ENCODE measurements at regions not wholly inside any gene's neighbourhood (a gene's known extent, or its start where the extent isn't known, plus 50 kb on each side); places are given as distances from the start of the nearest gene placed in this dataset.

DNA sequence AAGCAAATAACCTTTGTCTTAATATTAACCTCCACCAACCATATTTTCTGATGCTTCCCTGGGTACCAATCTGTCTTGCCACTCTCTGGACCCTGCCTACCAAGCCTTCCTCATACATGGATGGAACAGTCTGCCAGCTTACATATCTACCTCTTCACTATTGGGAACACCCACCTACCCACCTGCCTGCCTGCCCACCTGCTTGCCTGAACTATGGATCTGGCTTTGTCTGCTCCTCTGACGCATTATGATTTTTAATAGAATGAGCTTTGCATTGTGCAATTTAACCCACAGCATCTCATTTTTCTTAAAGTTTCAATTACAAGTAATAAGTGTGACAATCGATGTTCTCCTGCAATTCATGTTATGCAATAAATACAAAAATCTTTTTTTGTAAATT, 137.9 kb upstream of the LSM8 start:
- Histone ChIP-seq H3K4me3 (ENCODE audit: low read length) (no peak overlapping the region), H3K9ac (ENCODE audit: low read length) (no peak overlapping the region), H3K27ac (ENCODE audit: low read length) (no peak overlapping the region), H3K4me2 (ENCODE audit: low read depth, low read length) (no peak overlapping the region), H4K20me1 (ENCODE audit: insufficient read depth, low read length) (no peaks in the 10 kb centered on the region), H3K9me3 (replicated peaks; ENCODE audit: insufficient read depth, low read length) (no peaks in the 10 kb centered on the region), H3K9me2 (replicated peaks; ENCODE audit: insufficient read depth, low read length) (no peaks in the 10 kb centered on the region), H2AFZ (ENCODE audit: low read length) (no peak overlapping the region), H3K36me3 (replicated peaks; ENCODE audit: insufficient read depth, low read length) (no peaks in the 10 kb centered on the region), H3K4me1 (ENCODE audit: low read length) (no peaks in the 10 kb centered on the region), H3F3A (ENCODE audit: insufficient read depth, low read length) (no peaks in the 10 kb centered on the region), H3K27me3 (replicated peaks; ENCODE audit: insufficient read depth, low read length) (no peaks in the 10 kb centered on the region), H3K79me2 (ENCODE audit: low read length) (no peaks in the 10 kb centered on the region)
- TF ChIP-seq, protein P1, sequence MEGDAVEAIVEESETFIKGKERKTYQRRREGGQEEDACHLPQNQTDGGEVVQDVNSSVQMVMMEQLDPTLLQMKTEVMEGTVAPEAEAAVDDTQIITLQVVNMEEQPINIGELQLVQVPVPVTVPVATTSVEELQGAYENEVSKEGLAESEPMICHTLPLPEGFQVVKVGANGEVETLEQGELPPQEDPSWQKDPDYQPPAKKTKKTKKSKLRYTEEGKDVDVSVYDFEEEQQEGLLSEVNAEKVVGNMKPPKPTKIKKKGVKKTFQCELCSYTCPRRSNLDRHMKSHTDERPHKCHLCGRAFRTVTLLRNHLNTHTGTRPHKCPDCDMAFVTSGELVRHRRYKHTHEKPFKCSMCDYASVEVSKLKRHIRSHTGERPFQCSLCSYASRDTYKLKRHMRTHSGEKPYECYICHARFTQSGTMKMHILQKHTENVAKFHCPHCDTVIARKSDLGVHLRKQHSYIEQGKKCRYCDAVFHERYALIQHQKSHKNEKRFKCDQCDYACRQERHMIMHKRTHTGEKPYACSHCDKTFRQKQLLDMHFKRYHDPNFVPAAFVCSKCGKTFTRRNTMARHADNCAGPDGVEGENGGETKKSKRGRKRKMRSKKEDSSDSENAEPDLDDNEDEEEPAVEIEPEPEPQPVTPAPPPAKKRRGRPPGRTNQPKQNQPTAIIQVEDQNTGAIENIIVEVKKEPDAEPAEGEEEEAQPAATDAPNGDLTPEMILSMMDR (IDR thresholded peaks at IDR 0.05; ENCODE audit: low read length) = no peak
- TF ChIP-seq EZH2 (optimal IDR thresholded peaks at IDR 0.05; ENCODE audit: low read depth, low read length) = no peak
- TF ChIP-seq EZH2phosphoT487 (IDR thresholded peaks at IDR 0.05; ENCODE audit: low read length) = no peak
- DNase-seq = no peak

DNA sequence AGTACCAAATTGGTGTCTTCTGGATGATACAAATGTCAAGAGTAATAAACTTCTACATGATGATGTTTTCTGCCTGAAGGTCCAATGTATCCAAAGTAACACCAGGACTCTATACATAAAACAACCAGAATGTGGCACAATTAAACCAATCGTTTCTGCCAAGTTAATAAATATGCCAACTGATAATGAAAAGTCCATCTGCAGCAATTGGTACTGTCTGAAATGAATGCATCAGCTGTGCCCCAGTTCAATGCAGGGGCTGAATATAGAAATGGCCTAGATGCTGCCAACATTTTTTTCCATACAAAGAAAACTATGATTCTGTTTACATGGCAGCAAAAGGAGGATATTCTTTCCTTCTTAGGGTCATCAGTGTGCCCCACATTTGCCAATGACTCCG, 137.2 kb upstream of the LSM8 start:
- no peak overlapping the region for H3K27ac ChIP-seq (ENCODE audit: low read length)
- H3K27me3 ChIP-seq (replicated peaks; ENCODE audit: insufficient read depth, low read length) = no peaks in the 10 kb centered on the region
- DNase-seq = no peak
- no peak overlapping the region for H3K4me2 ChIP-seq (ENCODE audit: low read depth, low read length)
- no peaks in the 10 kb centered on the region for H3K36me3 ChIP-seq (replicated peaks; ENCODE audit: insufficient read depth, low read length)
- no peaks in the 10 kb centered on the region for H3K4me1 ChIP-seq (ENCODE audit: low read length)
- H3F3A ChIP-seq (ENCODE audit: insufficient read depth, low read length) = no peaks in the 10 kb centered on the region
- no peaks in the 10 kb centered on the region for H4K20me1 ChIP-seq (ENCODE audit: insufficient read depth, low read length)
- no peak overlapping the region for H3K4me3 ChIP-seq (ENCODE audit: low read length)
- no peaks in the 10 kb centered on the region for H3K9me2 ChIP-seq (replicated peaks; ENCODE audit: insufficient read depth, low read length)
- H3K79me2 ChIP-seq (ENCODE audit: low read length) = no peaks in the 10 kb centered on the region
- H3K9me3 ChIP-seq (replicated peaks; ENCODE audit: insufficient read depth, low read length) = no peaks in the 10 kb centered on the region
- H3K9ac ChIP-seq (ENCODE audit: low read length) = no peak overlapping the region
- H2AFZ ChIP-seq (ENCODE audit: low read length) = no peak overlapping the region
- TF ChIP-seq, protein P1 (IDR thresholded peaks at IDR 0.05; ENCODE audit: low read length) = no peak
- TF ChIP-seq EZH2 (optimal IDR thresholded peaks at IDR 0.05; ENCODE audit: low read depth, low read length) (no peak), EZH2phosphoT487 (IDR thresholded peaks at IDR 0.05; ENCODE audit: low read length) (no peak)

DNA sequence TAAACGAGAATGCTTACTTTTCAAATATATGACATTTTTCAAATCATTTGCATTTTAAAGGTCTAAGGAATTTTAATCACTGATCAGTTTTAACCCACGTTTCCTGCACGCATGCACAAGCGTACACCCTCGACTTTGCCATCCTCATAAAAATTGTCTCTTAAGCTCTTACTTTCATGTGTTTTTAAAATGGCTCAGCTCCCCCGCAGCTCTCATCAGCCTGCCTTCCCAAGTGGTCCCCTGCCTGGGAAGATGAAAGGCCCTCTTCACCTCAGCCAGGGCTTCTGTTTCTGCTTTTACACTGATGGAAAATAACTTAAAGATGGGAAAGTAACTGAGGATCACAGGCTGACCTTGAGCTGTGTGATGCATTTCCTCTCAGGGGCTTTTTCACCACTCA, 131.6 kb upstream of the LSM8 start:
- no peaks in the 10 kb centered on the region for H3K27me3 ChIP-seq (replicated peaks; ENCODE audit: insufficient read depth, low read length)
- no peaks in the 10 kb centered on the region for H3K9me3 ChIP-seq (replicated peaks; ENCODE audit: insufficient read depth, low read length)
- no peak overlapping the region for H2AFZ ChIP-seq (ENCODE audit: low read length)
- H3F3A ChIP-seq (ENCODE audit: insufficient read depth, low read length) = no peaks in the 10 kb centered on the region
- no peak overlapping the region for H3K9ac ChIP-seq (ENCODE audit: low read length)
- H3K36me3 ChIP-seq (replicated peaks; ENCODE audit: insufficient read depth, low read length) = no peaks in the 10 kb centered on the region
- H3K79me2 ChIP-seq (ENCODE audit: low read length) = no peaks in the 10 kb centered on the region
- TF ChIP-seq, protein P1 (IDR thresholded peaks at IDR 0.05; ENCODE audit: low read length) = no peak
- TF ChIP-seq EZH2 (optimal IDR thresholded peaks at IDR 0.05; ENCODE audit: low read depth, low read length) (no peak), EZH2phosphoT487 (IDR thresholded peaks at IDR 0.05; ENCODE audit: low read length) (no peak)
- no peaks in the 10 kb centered on the region for H4K20me1 ChIP-seq (ENCODE audit: insufficient read depth, low read length)
- H3K4me3 ChIP-seq (ENCODE audit: low read length) = no peak overlapping the region
- DNase-seq = no peak
- H3K9me2 ChIP-seq (replicated peaks; ENCODE audit: insufficient read depth, low read length) = no peaks in the 10 kb centered on the region
- H3K4me2 ChIP-seq (ENCODE audit: low read depth, low read length) = no peak overlapping the region
- H3K4me1 ChIP-seq (ENCODE audit: low read length) = no peaks in the 10 kb centered on the region
- H3K27ac ChIP-seq (ENCODE audit: low read length) = no peak overlapping the region

Data from MM.1S (cell line).